ENCODE measurements at regions not wholly inside any gene's neighbourhood (a gene's known extent, or its start where the extent isn't known, plus 50 kb on each side); places are given as distances from the start of the nearest gene placed in this dataset.
"Not testable (repeated sequence)": the region's sequence is repeated elsewhere in the genome, so short reads cannot be mapped to it uniquely, and the experiment has no call there.

GRCh38 chr3:11712646-11713045 lies 68.9 kb upstream of the VGLL4 start:
- no peak for DNase-seq (ENCODE audit: low read depth)

DNA sequence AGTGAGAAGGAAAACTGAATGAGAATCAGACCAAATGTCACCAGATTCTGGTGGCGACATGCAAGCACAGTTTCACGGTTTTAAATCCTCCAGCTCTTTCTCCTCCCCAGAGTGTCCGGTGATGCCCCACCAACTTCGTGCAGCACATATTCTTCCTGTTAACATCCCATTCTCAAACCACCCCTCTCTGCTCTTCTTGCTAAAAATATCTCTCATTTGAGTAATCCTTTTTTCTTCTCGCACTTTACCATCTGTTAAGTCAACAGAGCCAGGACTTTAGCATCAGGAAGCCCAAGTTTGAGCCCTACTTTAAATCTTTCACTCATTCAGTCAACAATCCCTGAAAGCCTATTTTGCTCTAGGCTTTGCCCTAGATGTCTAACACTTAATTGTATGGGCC lies 68.2 kb upstream of the VGLL4 start:
- DNase-seq (ENCODE audit: low read depth), result no peak

GRCh38 chr3:11709782-11710181 lies 66.1 kb upstream of the VGLL4 start:
- DNase-seq (ENCODE audit: low read depth), result no peak

GRCh38 chr3:11707084-11707483 lies 63.4 kb upstream of the VGLL4 start:
- not testable (repeated sequence) for DNase-seq (ENCODE audit: low read depth)

GRCh38 chr3:11706604-11707003 lies 62.9 kb upstream of the VGLL4 start:
- no peak for DNase-seq (ENCODE audit: low read depth)

DNA sequence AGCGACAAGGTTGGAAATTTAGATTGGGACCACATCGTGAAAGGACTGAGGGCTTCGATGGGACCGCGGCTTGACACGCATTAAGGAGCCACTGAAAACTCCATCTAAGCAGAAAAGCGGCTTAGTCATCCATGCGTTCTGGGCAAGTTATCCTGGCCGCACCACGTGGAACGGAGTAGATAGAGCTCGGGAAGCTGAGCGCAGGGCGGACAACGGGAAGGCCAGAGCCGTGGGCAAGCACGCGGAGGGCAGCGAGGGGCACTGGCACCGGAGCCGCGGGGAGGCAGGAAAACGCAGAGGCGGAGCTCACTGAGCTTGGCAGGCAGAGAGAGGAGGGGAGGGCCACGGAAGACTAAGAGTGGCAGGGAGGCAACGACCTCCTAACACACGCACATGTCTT lies 61.3 kb upstream of the VGLL4 start:
- DNase-seq (ENCODE audit: low read depth), result no peak

GRCh38 chr3:11703146-11703545 lies 59.4 kb upstream of the VGLL4 start:
- no peak for DNase-seq (ENCODE audit: low read depth)

DNA sequence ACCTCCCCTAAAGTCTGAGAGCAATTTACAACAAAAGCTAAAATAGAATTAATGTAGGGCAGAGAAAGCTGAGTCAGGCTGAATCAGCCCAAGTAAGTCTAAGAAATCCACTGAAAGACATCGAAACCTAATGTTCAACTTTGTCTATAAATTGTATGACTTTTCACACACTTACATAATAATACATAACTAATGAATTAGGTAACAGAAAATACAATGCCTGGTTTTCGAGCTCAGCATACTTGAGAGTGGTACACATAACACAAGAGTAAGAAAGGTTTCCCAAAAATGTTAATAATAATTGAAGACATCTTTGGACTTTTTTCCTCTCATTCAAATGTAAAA lies 55.3 kb upstream of the VGLL4 start:
- no peak for DNase-seq (ENCODE audit: low read depth)

DNA sequence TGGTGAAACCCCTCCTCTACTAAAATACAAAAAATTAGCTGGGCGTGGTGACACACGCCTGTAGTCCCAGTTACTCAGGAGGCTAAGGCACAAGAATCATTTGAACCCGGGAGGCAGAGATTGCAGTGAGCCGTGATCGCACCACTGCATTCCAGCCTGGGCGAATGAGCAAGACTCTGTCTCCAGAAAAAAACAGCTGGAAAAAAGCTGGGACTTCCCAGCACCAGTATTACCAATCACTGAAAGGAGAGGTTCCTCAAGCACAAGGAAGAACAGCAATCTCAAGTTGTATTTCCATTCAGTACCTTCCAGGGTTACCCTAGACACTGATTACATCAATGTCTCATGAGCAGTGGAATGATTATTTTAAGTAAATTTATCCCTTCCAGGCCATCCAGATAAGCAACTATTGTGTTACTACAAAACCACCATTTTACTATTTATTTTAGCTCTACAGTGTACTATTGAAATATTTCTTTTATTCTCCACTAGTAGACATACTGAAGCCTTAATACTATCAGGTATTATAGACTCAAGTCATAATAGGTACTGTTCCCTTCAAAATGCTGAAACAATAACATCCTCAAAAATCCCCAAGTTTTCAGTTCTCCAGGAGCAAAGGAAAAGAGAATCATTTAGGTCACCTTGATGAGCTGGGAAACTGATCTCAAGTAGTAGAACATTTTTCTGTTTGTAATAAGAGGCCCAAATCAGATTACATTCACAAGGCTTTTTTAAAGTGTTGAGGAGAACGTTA lies 54.8 kb upstream of the VGLL4 start:
- no peak for DNase-seq (ENCODE audit: low read depth)

GRCh38 chr3:11697701-11698100 lies 54.0 kb upstream of the VGLL4 start:
- no peak for DNase-seq (ENCODE audit: low read depth)

- no peak for DNase-seq (ENCODE audit: low read depth)
Measured at GRCh38 chr3:11696054-11696453, 52.3 kb upstream of the VGLL4 start.
